ENCODE measurements at regions not wholly inside any gene's neighbourhood (a gene's known extent, or its start where the extent isn't known, plus 50 kb on each side); places are given as distances from the start of the nearest gene placed in this dataset.

DNA sequence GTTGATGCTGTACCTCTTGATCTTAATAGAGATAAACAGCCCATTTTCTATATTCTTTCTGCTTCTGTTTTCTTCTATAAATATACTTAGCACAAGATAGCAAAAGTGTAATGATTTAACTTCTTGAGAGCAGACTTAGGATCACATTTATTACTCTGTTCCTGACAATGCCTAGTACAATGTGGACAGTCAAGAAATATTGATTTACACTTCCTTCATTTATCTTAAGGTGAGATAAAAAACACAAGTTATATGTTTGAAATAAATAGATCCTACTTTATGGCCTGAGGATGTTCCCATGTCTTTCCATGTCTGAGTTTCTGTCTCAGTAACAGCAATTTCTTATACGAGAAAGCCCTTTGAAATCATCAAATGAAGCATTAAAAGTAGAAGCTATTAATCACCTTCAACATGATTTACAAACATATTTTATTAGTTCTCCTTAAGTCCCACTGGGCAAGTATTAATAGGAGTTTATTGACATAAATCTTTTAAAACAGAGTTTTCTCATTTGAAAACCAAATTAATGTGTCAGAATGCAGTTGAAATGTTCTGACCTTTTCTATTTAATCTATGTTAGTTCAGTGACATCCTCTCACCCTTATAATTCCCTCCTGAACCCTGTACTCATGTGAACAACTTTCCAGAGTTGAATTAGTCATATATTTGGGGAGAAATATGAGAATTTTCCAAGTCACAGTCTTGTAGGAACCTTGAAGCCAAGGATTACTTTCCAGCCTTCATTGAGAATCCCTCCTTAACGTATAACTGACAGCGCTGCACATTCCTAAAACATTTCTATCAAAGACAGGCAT lies 1611.7 kb upstream of the TENM4 start:
- no peak for FAIRE-seq
- POLR2A ChIA-PET (ENCODE audit: partially characterized antibody) = no interaction called here
- 93% methylated on average over 3 of the region's 3 CpGs; no CpG with 5 or more reads in 1 of the 2 experiments for WGBS, 2 experiments (ENCODE audit: extremely low coverage in 1 of 2, insufficient coverage in 1 of 2, insufficient read length in 1 of 2, insufficient replicate concordance in 2 of 2, low coverage in 1 of 2, low lambda C conversion rate in 2 of 2, missing lambda C conversion rate in 1 of 2)
- TF ChIP-seq RFX5 (IDR thresholded peaks at IDR 0.05; ENCODE audit: borderline replicate concordance, low read depth, low read length) (no peak), EGR1 (IDR thresholded peaks at IDR 0.05; ENCODE audit: borderline replicate concordance, low read depth, low read length) (no peak)

More for the DNA sequence above, 1611.7 kb upstream of the TENM4 start:
- Histone ChIP-seq H3K23me2 (ENCODE audit: low read depth, low read length) (no peaks in the 10 kb centered on the region), H4K8ac (ENCODE audit: extremely low read depth, insufficient read depth, low read length) (no peak overlapping the region), H4K20me1 (replicated peaks in 1 of 2; ENCODE audit: control insufficient read depth in 1 of 2, insufficient read depth in 2 of 2, low read length in 2 of 2) (no peaks in the 10 kb centered on the region), H3K27ac (ENCODE audit: low read depth, low read length) (no peak overlapping the region), H2BK120ac (replicated peaks; ENCODE audit: low read depth, low read length) (no peak overlapping the region), H2AFZ (ENCODE audit: low read length) (no peak overlapping the region), H2BK15ac (ENCODE audit: low read length) (no peak overlapping the region), H3K18ac (ENCODE audit: extremely low read depth, low read length) (no peak overlapping the region), H3K4me3 (ENCODE audit: extremely low read depth in 1 of 4, insufficient read depth in 2 of 4, low read depth in 3 of 4, low read length in 4 of 4) (no peak overlapping the region), H3K79me1 (ENCODE audit: low read depth, low read length) (no peaks in the 10 kb centered on the region), H3K23ac (ENCODE audit: insufficient read length) (no peak overlapping the region), H3K79me2 (ENCODE audit: control insufficient read depth in 1 of 2, insufficient read depth in 2 of 2, low read length in 2 of 2) (no peaks in the 10 kb centered on the region), H2BK5ac (ENCODE audit: low read depth, low read length) (no peak overlapping the region), H4K5ac (ENCODE audit: insufficient read length, low read depth, low read length) (no peak overlapping the region), H2AK5ac (ENCODE audit: low read depth, low read length) (no peak overlapping the region), H3K4me2 (ENCODE audit: insufficient read depth in 1 of 2, low read depth in 2 of 2, low read length in 2 of 2) (no peak overlapping the region), H3K9me3 (ENCODE audit: insufficient read depth in 2 of 2, low read depth in 1 of 2, low read length in 1 of 2) (no peaks in the 10 kb centered on the region), H3K4me1 (replicated peaks in 1 of 4; ENCODE audit: control insufficient read depth in 3 of 4, insufficient read depth in 4 of 4, low read length in 3 of 4) (no peaks in the 10 kb centered on the region), H4K91ac (replicated peaks; ENCODE audit: insufficient read length, low read length) (no peak overlapping the region), H3K36me3 (ENCODE audit: control insufficient read depth in 2 of 4, insufficient read depth in 4 of 4, low read length in 3 of 4) (no peaks in the 10 kb centered on the region), H3K27me3 (replicated peaks in 1 of 4; ENCODE audit: control insufficient read depth in 3 of 4, extremely low read depth in 1 of 4, insufficient read depth in 3 of 4, low read length in 3 of 4) (no peaks in the 10 kb centered on the region), H2BK12ac (ENCODE audit: low read depth, low read length) (no peak overlapping the region), H3K14ac (ENCODE audit: insufficient read length) (no peak overlapping the region), H3K4ac (replicated peaks; ENCODE audit: insufficient read length, low read depth, low read length) (no peak overlapping the region), H3K56ac (replicated peaks; ENCODE audit: insufficient read length, low read depth, low read length) (no peak overlapping the region), H2BK20ac (ENCODE audit: low read length) (no peak overlapping the region), H3K9ac (replicated peaks in 1 of 4; ENCODE audit: extremely low read depth in 1 of 4, low read depth in 3 of 4, low read length in 3 of 4) (no peak overlapping the region)
- no peak for DNase-seq (ENCODE audit: low read depth in 1 of 2, low spot score in 2 of 2)
- CTCF ChIA-PET (ENCODE audit: partially characterized antibody) = no interaction called here

Measured in H1 (cell line).